OCI-LY3 (cell line): ENCODE measurements at regions not wholly inside any gene's neighbourhood (a gene's known extent, or its start where the extent isn't known, plus 50 kb on each side); places are given as distances from the start of the nearest gene placed in this dataset.

Experiments used
- EZH2phosphoT487 ChIP-seq: fragments of 200-600 bp; shearing (Covaris generic); IDR thresholded peaks from 2 replicates; pipeline ENCODE4 v1.6.1; 2018; ENCODE audit warnings: antibody characterized with exemption, mixed run types, low read depth
- TF ChIP-seq, protein P1 (sequence below): fragments of 200-600, 300-600 bp; sonication (generic); IDR thresholded peaks from 2 replicates; pipeline ENCODE4 v1.5.1; 2014; ENCODE audit warnings: antibody characterized with exemption, low read length, low read depth

DNA sequence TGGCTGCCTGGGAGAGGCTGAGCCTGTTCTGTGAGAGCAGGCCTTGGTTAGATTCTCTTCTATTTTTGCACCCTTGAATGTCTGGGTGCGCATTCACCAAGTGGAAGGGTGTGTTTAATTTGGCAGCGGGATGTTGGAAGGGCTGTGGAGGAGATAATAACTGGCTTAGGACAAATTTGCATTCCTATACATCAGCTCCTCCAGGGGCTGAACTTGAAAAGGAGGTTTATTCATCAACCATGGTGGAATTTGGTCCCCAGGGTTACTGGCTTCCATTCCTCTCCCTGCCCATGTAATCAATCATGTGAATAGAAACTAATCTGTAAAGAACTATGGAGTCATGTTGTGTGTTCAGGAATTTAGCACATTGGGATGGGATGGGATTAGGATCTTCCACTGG is 100.2 kb upstream of the FOXF1 start:
- TF ChIP-seq, protein P1, sequence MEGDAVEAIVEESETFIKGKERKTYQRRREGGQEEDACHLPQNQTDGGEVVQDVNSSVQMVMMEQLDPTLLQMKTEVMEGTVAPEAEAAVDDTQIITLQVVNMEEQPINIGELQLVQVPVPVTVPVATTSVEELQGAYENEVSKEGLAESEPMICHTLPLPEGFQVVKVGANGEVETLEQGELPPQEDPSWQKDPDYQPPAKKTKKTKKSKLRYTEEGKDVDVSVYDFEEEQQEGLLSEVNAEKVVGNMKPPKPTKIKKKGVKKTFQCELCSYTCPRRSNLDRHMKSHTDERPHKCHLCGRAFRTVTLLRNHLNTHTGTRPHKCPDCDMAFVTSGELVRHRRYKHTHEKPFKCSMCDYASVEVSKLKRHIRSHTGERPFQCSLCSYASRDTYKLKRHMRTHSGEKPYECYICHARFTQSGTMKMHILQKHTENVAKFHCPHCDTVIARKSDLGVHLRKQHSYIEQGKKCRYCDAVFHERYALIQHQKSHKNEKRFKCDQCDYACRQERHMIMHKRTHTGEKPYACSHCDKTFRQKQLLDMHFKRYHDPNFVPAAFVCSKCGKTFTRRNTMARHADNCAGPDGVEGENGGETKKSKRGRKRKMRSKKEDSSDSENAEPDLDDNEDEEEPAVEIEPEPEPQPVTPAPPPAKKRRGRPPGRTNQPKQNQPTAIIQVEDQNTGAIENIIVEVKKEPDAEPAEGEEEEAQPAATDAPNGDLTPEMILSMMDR = no peak
- TF ChIP-seq EZH2phosphoT487 = no peak
